Gastrocnemius medialis (tissue), 4 donors: ENCODE measurements at regions not wholly inside any gene's neighbourhood (a gene's known extent, or its start where the extent isn't known, plus 50 kb on each side); places are given as distances from the start of the nearest gene placed in this dataset.

Experiments
- POLR2A ChIP-seq, 2 donors: fragments of 450-650 bp; IDR thresholded peaks; one replicate each; pipeline ENCODE4 v1.6.1; 2017; ENCODE audit warnings: antibody characterized with exemption in 2 of 2, mild to moderate bottlenecking in 2 of 2, moderate library complexity in 2 of 2
- TF ChIP-seq, protein P1 (sequence below), 5 experiments: fragments of 450-650 bp in 3 of 5; fragments of 200-600 bp in 2 of 5; sonication (generic) in 2 of 5; IDR thresholded peaks in 4 of 5; conservative IDR thresholded peaks in 1 of 5; 1 replicate in 4 of 5; 2 replicates in 1 of 5; pipeline ENCODE4 v1.5.1; 2016 to 2019; ENCODE audit warnings: antibody characterized with exemption in 5 of 5, mild to moderate bottlenecking in 3 of 5, moderate library complexity in 3 of 5

DNA sequence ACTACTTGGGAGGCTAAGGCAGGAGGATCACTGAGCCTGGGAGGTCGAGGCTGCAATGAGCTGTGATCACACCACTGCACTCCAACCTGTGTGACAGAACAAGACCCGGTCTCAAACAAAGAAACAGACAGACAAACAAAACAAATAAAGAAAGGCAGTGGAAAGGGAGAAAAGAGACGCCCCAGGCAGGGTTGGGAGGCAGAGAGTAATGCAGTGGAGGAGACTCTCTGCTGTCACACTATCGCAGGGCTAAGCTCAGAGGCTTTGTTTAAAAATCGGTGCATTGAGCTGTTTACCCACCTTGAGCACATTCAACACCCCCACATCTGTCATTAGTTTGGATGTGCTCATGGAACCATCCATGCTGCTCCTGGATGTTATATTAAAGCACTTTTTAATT, 84.2 kb upstream of the RMP24 start:
- TF ChIP-seq, protein P1, sequence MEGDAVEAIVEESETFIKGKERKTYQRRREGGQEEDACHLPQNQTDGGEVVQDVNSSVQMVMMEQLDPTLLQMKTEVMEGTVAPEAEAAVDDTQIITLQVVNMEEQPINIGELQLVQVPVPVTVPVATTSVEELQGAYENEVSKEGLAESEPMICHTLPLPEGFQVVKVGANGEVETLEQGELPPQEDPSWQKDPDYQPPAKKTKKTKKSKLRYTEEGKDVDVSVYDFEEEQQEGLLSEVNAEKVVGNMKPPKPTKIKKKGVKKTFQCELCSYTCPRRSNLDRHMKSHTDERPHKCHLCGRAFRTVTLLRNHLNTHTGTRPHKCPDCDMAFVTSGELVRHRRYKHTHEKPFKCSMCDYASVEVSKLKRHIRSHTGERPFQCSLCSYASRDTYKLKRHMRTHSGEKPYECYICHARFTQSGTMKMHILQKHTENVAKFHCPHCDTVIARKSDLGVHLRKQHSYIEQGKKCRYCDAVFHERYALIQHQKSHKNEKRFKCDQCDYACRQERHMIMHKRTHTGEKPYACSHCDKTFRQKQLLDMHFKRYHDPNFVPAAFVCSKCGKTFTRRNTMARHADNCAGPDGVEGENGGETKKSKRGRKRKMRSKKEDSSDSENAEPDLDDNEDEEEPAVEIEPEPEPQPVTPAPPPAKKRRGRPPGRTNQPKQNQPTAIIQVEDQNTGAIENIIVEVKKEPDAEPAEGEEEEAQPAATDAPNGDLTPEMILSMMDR (IDR thresholded peaks at IDR 0.05 in 4 of 5, conservative IDR thresholded peaks at IDR 0.05 in 1 of 5): no peak
- no peak for TF ChIP-seq POLR2A (IDR thresholded peaks at IDR 0.05)
